Activated effector memory CD4-positive, alpha-beta T cell treated with Interleukin-2 at 50 U/mL for 16 hours (primary cell): ENCODE measurements at regions not wholly inside any gene's neighbourhood (a gene's known extent, or its start where the extent isn't known, plus 50 kb on each side); places are given as distances from the start of the nearest gene placed in this dataset.

Experiments
- DNase-seq: peaks from one replicate; pipeline ENCODE4 v3.0.0-alpha.2; 2020

DNA sequence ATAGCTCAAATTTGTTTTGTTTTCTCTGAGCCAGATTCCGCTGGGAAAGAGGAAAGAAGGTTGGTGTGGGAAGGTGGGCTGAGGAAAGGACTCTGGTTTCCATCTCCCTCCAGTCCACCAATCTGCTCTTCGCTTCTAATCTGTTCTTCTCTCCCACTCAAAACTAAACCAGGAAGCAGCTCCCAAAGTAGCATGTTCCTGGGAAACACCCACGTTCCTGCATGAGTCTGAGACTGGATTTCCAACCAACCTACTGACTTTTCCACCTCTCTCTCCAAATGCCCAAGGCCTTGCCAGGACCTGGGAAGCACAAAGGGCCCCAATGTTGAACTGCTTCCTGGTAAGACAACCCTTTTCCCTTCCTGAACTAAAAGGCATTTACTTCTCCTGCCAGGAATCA, 110.2 kb downstream of the WT1 start:
- no peak for DNase-seq

- DNase-seq, result no peak
Measured at GRCh38 chr11:32325725-32326124, 109.6 kb downstream of the WT1 start.

GRCh38 chr11:32326522-32326921, 108.8 kb downstream of the WT1 start:
- no peak for DNase-seq

GRCh38 chr11:32328392-32328791, 106.9 kb downstream of the WT1 start:
- DNase-seq, result no peak

DNA sequence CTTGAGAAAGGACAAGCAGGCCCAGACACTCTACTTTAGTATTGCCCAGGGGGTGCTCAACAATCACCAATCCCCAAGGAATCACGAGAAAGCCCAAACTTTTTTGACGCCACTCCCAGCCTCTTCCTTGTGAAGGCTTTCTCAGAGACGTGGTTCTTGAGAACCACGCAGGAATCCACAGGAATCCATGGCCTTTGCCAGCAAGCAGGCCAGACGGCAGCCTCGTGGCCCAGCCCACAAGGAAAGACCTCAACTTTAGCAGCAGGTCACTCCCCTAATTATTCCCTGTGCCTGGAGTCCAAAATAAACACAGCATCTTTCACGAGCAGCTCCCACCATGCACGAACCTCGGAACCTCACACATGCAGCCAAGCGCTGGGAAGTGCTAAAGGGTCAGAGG, 104.2 kb downstream of the WT1 start:
- DNase-seq, result no peak

DNA sequence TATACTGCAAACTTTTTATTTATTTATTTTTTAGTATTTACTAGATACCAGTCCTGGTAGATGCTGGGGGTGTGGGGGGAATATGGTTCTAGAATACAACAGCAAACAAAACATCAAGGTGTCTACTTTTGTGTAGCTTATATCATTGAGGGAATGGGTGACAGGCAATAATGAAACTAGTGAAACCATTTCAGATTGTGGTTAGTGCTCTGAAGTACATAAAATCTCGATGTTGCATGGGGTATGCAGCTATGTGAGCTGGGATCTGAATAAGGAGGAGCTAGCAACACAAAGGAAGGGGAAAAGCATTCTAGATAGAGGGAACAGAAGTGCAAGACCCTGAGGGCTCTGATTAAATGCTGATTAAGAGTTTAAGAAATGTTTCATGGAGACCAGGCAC, 103.5 kb downstream of the WT1 start:
- DNase-seq, result no peak

DNA sequence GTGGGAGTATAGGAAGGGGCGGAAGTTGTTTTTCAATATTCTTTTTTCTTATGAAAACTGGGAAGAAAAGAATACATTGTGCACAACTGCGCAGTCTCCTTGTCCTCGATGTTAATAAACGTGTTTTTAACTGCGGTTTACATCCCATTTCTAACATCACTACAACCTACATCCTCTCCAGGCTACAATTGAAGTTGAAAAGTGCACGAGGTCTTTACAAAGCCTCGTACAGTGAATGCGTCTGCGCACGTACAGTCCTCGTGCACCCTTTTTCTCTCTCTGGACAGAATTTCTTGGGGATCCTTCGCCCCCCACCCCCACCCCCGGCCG, 102.4 kb downstream of the WT1 start:
- DNase-seq, result no peak

GRCh38 chr11:32333320-32333991, 101.9 kb downstream of the WT1 start:
- no peak for DNase-seq

DNA sequence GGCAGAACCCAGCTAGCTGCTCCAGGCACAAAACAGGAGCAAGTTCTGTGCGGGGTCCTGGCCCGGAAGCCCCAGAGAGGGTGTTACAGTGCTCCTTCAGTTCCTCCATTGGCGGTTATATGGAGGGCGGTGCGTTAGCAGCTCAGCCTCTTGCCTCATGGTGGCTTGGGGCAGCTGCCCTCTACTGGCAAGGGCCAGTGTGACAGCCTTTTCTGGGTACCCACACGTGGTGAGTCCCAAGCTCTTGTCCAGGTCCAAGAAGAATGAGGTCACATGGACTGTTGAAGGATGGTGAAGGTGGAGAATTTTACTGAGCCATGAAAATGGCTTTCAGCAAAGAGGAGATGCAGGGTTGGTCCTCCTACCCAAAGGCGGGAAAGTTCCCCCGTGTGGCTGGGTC, 100.5 kb downstream of the WT1 start:
- DNase-seq, result no peak
